NCI-H1048 (cell line): ENCODE measurements at regions not wholly inside any gene's neighbourhood (a gene's known extent, or its start where the extent isn't known, plus 50 kb on each side); places are given as distances from the start of the nearest gene placed in this dataset.

Source experiments
- DNase-seq: peaks from one replicate; lab custom pipeline; 2025; lab: John Stamatoyannopoulos, UW

- no peak for DNase-seq
Measured at GRCh38 chr12:41888285-41888684, 256.4 kb downstream of the GXYLT1 start.

DNA sequence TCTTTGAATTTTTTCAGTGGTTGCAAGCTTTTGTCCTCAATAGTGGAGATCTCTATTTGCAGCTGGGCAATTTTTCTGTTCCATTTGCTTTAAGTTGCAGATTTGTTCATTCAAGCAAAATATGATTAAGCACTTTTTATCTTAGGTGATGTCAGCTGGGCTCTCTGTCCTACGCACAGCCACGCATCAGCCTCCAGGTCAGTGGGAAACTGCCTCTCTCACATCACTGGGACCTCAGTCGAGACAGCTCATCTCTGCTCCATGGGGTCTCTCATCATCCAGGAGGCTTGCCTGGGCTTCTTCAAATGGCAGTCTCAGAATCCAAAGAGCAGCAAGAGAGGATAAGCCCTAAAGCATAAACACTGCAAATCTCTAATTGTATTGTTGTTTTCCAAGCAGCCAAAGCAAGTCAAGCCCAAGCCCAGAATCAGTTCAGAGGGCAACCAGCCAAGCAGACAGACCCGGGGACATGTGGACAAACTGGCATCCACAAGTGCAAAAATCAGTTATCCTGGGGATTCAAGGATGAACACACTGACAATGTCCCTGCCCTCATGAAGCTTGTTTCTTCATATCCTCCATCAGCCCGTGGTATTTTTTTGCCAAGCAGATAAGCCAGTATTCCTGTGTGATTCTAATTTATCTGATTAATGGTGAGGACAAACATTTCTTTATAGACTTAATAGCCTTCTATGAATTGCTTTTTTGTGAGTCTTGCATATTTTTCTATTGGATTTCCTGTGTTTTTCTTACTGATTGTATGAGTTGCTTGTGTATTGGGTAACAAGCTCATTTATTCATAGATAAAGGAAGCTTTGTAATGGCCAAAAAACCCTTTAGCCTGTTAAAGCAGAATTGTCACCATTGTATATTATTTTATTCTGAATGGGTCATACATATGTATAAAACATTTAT is 262.5 kb downstream of the GXYLT1 start:
- no peak for DNase-seq

- DNase-seq, result no peak
Measured at GRCh38 chr12:41869432-41869831, 275.2 kb downstream of the GXYLT1 start.

- no peak for DNase-seq
Measured at GRCh38 chr12:41866878-41867430, 277.7 kb downstream of the GXYLT1 start.

DNA sequence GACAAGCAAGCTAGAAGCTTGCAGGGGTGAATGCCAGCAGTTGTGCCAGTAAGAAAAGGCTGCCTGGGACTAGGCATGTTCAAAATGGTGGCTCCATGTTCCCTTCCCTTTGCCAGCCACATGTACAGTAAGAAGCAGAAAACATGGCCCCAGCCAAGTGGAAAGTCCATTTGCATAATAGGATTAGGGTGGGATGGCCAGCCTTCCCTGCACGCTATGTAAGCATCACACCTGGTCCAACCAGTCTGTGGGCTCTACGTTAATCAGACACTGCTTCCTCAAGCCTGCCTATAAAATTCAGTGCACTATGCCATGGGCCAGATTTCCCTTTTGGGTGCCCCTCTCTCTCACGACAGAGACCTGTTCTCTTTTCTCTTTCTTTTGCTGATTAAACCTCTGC is 288.4 kb downstream of the GXYLT1 start:
- peak; percentile 31 for DNase-seq

DNA sequence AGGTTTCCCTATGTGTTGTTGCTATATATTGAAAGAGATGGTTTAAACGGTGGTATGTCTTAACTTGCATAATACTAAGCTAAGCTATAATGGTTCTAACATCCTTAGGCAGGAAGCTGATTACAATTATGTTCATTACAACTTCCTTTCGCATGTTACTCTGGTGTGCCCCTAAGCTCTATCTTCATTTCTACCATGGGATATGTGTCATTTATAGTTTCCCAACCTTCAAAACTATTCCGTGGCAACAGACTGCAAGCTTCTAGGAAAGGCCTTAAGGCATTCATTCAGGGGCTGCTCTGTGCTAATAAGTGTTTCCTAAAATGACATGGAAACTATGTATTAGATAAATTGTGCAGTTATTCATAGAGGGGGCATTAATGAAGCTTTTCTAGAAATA is 294.6 kb downstream of the GXYLT1 start:
- no peak for DNase-seq

DNA sequence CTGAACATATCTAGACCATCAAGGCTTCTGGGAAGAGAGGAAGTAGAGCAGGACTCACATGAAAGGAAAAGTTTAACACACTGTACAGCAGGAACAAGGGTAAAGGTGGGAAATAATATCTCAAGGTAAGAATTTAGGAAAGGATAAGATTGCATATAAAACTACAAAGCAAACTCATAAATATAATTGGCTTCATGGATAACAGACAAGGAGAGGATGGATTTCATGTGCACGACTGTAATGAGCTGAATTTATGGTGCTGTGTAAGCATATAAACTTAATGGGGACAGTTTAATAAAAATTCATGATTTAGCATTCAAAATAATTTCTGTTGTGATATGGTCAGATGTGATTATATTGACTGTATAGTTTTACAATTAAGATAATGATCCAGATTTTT is 298.0 kb downstream of the GXYLT1 start:
- no peak for DNase-seq

GRCh38 chr12:41836416-41836815 is 308.3 kb downstream of the GXYLT1 start:
- DNase-seq, result no peak

DNA sequence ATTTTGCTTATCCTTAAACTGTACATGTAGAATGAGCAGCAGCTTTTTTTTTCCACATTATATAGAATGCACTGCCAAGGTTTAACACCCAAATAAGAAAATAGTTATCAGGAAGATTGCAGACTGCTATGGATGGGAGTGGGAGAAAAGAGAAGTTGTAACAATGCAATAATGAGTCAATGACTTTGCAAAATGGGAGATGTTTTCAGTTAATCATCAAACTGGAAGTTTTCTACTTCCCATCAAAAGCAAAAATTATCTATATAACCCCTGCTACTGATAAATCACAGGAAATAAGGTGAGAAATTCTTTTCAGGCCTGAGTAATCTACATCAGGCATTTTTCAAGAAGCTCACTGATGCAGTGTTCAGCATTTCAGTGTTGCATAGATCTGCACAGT is 309.1 kb downstream of the GXYLT1 start:
- DNase-seq, result no peak

DNA sequence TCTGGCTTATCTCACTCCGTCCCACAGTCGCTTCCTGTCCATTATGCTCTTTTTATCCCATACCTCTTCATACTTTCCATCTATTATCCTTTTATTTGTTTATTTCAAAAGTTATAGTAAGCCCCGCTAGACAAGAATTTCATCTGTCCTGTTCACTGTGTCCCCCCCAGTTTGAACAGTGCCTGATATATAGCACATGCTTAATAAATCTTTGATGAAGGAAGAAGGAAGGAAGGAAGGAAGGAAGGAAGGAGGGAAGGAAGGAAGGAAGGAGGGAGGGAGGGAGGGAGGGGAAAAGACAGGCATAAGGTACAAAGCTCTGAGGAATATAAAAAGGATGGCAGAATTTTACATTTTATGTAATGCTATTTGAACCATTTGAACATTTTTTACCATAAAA is 324.7 kb downstream of the GXYLT1 start:
- no peak for DNase-seq

- DNase-seq, result no peak
Measured at GRCh38 chr12:41804026-41804425, 340.6 kb downstream of the GXYLT1 start.

GRCh38 chr12:41802803-41803202 is 341.9 kb downstream of the GXYLT1 start:
- DNase-seq, result no peak

- DNase-seq, result no peak
Measured at GRCh38 chr12:41801261-41801660, 343.4 kb downstream of the GXYLT1 start.

GRCh38 chr12:41799671-41800070 is 345.0 kb downstream of the GXYLT1 start:
- no peak for DNase-seq

DNA sequence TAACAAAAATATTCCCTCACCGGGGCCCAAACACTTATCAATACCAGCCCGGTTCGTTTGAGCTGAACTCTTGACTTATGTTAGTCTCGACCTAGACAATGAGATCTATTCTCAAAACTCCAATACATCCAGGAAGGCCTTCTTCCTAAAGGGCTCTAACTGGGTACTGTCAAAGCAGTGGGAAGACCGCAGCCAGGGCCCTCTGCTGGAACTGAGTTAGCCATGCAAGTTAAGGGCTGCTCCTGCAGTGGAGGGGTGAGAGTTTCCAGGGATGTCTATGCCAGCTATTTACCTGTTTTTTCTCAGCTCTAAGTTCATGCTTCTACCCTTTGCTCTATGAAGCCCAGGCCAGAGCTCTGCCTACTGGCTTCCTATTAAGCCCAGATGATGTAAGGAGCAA is 348.8 kb downstream of the GXYLT1 start:
- DNase-seq, result no peak

DNA sequence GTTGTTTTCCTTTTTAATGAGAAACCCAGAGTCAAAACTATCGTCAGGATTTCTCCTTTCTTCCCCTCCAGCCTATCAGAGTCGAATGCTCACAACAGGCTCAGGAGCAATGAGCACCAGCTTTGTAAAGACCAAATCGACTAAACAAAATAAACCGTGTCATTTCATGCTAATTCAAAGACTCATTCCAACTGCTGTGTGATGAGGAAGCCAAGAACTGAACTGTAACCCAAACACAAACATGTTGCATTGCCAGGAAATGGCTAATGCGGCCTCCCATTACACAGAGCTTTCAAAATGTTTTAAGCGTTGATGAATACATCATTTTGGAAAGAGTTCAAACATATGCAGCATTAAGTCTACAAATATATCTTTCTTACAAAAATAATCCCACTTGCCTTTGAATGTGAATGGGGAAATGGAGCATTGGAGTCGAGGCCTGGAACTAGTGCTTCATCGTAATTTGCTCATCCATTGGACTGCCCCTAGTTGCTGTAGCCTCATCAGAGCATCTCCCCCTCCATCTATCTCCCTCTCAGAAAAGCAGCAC is 349.5 kb downstream of the GXYLT1 start:
- DNase-seq, result no peak

GRCh38 chr12:41794336-41794735 is 350.3 kb downstream of the GXYLT1 start:
- no peak for DNase-seq

DNA sequence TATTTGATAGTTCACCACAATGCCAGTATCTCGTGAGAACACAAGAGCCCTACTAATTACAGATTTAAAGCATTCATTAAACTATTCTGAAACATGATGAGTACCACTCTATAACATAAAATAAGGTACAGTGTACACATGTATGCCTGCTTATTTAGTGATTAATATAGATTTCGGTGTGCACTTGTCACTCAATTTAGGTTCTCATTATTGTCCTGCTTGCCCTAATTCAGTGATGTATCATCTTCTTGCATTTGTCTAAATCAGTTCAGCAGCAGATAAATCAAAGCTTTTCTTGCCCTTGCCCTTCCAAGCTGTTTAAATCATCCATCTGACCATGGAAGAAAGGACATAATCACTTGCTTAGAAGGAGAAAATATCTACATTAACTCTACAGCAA is 359.7 kb downstream of the GXYLT1 start:
- no peak for DNase-seq

DNA sequence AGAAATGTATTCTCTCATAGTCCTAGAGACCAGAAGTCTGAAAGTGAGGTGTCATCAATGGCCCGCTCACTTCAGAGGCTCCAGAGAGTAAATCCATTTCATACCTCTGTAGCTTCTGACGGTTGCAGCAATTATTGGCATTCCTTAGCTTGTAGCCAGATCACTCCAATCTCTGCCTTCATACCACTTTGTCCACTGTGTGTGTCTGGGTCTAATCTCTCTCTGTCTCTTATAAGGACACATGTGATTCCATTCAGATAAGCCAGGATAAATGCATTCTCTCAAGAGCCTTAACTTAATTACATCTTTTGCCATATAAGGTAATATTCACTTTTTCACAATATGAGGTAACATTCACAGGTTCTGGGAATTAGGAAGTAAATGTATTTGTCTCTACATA is 365.7 kb downstream of the GXYLT1 start:
- no peak for DNase-seq

- no peak for DNase-seq
Measured at GRCh38 chr12:41777064-41777790, 367.4 kb downstream of the GXYLT1 start.

GRCh38 chr12:41772478-41772877 is 372.2 kb downstream of the GXYLT1 start:
- no peak for DNase-seq

DNA sequence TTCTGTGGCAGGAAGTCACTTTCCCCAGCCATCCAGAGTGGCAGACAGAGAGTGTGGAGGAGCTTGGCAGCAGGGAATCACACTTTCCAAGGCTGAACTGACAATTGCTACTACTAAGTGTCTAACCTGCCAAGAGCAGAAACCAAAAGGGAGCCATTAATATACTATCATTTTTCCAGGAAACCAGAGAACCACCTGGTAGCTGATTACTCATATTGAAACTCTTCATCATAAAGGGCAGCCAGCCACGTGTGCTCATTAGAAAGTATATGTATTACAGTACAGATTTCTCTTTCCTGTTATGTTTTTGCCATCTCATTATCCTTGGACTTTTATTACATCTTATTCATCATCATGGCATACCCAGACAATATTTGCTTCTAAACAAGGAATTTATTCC is 374.9 kb downstream of the GXYLT1 start:
- DNase-seq, result no peak

GRCh38 chr12:41768456-41768855 is 376.2 kb downstream of the GXYLT1 start:
- no peak for DNase-seq
